GM12891 (cell line): ENCODE measurements at regions not wholly inside any gene's neighbourhood (a gene's known extent, or its start where the extent isn't known, plus 50 kb on each side); places are given as distances from the start of the nearest gene placed in this dataset.

Experiments
- PAX5 ChIP-seq: IDR thresholded peaks from 2 replicates; pipeline ENCODE4 v1.6.1; 2011; ENCODE audit warnings: low read length, moderate library complexity, mild to moderate bottlenecking; ENCODE audit not compliant: insufficient read depth, severe bottlenecking
- POLR2A ChIP-seq: IDR thresholded peaks from 2 replicates; pipeline ENCODE4 v1.6.1; 2011; ENCODE audit warnings: low read depth, low read length, control low read depth
- POLR2AphosphoS5 ChIP-seq: IDR thresholded peaks from 2 replicates; pipeline ENCODE4 v1.6.1; 2011; ENCODE audit warnings: low read depth, low read length, control low read depth
- SPI1 ChIP-seq: IDR thresholded peaks from 2 replicates; pipeline ENCODE4 v1.6.1; 2011; ENCODE audit warnings: low read depth, low read length, control low read depth

GRCh38 chr1:229768232-229768631 lies 142.2 kb downstream of the URB2 start:
- TF ChIP-seq PAX5, result no peak
- no peak for TF ChIP-seq POLR2A
- no peak for TF ChIP-seq POLR2AphosphoS5
- no peak for TF ChIP-seq SPI1
